ENCODE measurements at regions not wholly inside any gene's neighbourhood (a gene's known extent, or its start where the extent isn't known, plus 50 kb on each side); places are given as distances from the start of the nearest gene placed in this dataset.

GRCh38 chr5:175253597-175253996 is 190.4 kb downstream of the DRD1 start:
- H3K4me1 ChIP-seq (ENCODE audit: insufficient read depth, low read length): no peaks in the 10 kb centered on the region
- no peaks in the 10 kb centered on the region for H3K27me3 ChIP-seq (ENCODE audit: low read length)
- H3K9ac ChIP-seq (ENCODE audit: low read length): no peak overlapping the region
- H2AFZ ChIP-seq (ENCODE audit: low read length): no peak overlapping the region
- TF ChIP-seq, protein P1, sequence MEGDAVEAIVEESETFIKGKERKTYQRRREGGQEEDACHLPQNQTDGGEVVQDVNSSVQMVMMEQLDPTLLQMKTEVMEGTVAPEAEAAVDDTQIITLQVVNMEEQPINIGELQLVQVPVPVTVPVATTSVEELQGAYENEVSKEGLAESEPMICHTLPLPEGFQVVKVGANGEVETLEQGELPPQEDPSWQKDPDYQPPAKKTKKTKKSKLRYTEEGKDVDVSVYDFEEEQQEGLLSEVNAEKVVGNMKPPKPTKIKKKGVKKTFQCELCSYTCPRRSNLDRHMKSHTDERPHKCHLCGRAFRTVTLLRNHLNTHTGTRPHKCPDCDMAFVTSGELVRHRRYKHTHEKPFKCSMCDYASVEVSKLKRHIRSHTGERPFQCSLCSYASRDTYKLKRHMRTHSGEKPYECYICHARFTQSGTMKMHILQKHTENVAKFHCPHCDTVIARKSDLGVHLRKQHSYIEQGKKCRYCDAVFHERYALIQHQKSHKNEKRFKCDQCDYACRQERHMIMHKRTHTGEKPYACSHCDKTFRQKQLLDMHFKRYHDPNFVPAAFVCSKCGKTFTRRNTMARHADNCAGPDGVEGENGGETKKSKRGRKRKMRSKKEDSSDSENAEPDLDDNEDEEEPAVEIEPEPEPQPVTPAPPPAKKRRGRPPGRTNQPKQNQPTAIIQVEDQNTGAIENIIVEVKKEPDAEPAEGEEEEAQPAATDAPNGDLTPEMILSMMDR (conservative IDR thresholded peaks at IDR 0.05; ENCODE audit: low read depth, low read length): no peak
- TF ChIP-seq EZH2phosphoT487 (IDR thresholded peaks at IDR 0.05; ENCODE audit: borderline replicate concordance, low read length) (no peak), EZH2 (IDR thresholded peaks at IDR 0.05; ENCODE audit: low read length, unreplicated experiment) (no peak)
- ATAC-seq: no peak
- H3K9me3 ChIP-seq (ENCODE audit: low read length): no peaks in the 10 kb centered on the region
- H3K79me2 ChIP-seq (ENCODE audit: low read length): no peaks in the 10 kb centered on the region
- H3K27ac ChIP-seq (ENCODE audit: low read length): no peak overlapping the region
- intact Hi-C loops (cut with micrococcal nuclease): no loop called here
- ChIA-PET POLR2A (ENCODE audit: unreplicated experiment) (no interaction called here), CTCF (no interaction called here)
- no peaks in the 10 kb centered on the region for H3K9me2 ChIP-seq (replicated peaks; ENCODE audit: low read length)
- BruUV-seq (replicated peaks): no TSS peak
- H3K4me2 ChIP-seq (ENCODE audit: low read length): no peak overlapping the region
- H3F3A ChIP-seq (ENCODE audit: low read length, unreplicated experiment): no peaks in the 10 kb centered on the region
- H3K4me3 ChIP-seq (ENCODE audit: low read length): no peak overlapping the region
- H4K20me1 ChIP-seq (ENCODE audit: low read length): no peaks in the 10 kb centered on the region
- no peaks in the 10 kb centered on the region for H3K36me3 ChIP-seq (ENCODE audit: low read depth, low read length)
- peak; percentile 2 for DNase-seq

DNA sequence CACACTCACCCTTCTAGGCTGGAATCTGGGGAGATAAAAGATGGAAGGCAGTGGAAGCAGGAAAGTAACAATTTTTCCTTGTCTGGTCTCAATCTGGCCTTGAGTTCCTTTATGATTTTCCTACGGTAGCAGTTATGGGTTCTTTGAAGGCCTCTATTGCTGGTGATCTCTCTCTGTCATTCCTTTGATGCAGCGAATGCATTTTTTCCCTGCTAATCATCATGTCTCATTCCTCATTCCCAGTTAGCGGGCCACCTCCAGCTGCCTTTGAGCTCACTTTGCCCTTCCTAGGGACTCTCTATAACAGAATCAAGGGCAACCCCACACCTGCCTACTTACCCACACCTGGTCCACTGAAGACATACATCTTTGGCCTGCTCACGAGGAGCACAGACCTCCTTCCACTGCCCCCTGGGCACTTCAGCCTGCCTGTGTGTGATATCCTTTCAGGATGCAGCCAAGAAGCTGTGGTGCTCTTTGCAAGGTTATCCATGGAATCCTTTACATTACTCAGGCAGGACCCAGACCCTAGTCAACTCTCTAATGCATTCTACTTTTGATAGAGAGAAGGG is 191.7 kb downstream of the DRD1 start:
- DNase-seq (peak; percentile 4), ATAC-seq (no peak)
- CTCF ChIA-PET: no interaction called here
- Histone ChIP-seq H3K9ac (ENCODE audit: low read length) (no peak overlapping the region), H3K79me2 (ENCODE audit: low read length) (no peaks in the 10 kb centered on the region), H4K20me1 (ENCODE audit: low read length) (no peaks in the 10 kb centered on the region), H3K4me2 (ENCODE audit: low read length) (no peak overlapping the region), H3K9me2 (replicated peaks; ENCODE audit: low read length) (no peaks in the 10 kb centered on the region), H2AFZ (ENCODE audit: low read length) (no peak overlapping the region), H3K36me3 (ENCODE audit: low read depth, low read length) (no peaks in the 10 kb centered on the region), H3F3A (ENCODE audit: low read length, unreplicated experiment) (no peaks in the 10 kb centered on the region), H3K27me3 (ENCODE audit: low read length) (no peaks in the 10 kb centered on the region), H3K4me3 (ENCODE audit: low read length) (no peak overlapping the region), H3K4me1 (ENCODE audit: insufficient read depth, low read length) (peaks cover 3% of the 10 kb centered on the region), H3K9me3 (ENCODE audit: low read length) (no peaks in the 10 kb centered on the region), H3K27ac (ENCODE audit: low read length) (no peak overlapping the region)
- intact Hi-C loops (cut with micrococcal nuclease): no loop called here
- no TSS peak for BruUV-seq (replicated peaks)
- TF ChIP-seq EZH2 (IDR thresholded peaks at IDR 0.05; ENCODE audit: low read length, unreplicated experiment): no peak
- POLR2A ChIA-PET (ENCODE audit: unreplicated experiment): no interaction called here

GRCh38 chr5:175250426-175250825 is 193.6 kb downstream of the DRD1 start:
- Histone ChIP-seq H3K4me3 (ENCODE audit: low read length) (no peak overlapping the region), H3K4me1 (ENCODE audit: insufficient read depth, low read length) (peaks cover 17% of the 10 kb centered on the region), H2AFZ (ENCODE audit: low read length) (no peak overlapping the region), H4K20me1 (ENCODE audit: low read length) (no peaks in the 10 kb centered on the region), H3K27ac (ENCODE audit: low read length) (no peak overlapping the region), H3K36me3 (ENCODE audit: low read depth, low read length) (no peaks in the 10 kb centered on the region), H3K27me3 (ENCODE audit: low read length) (no peaks in the 10 kb centered on the region), H3K9me3 (ENCODE audit: low read length) (no peaks in the 10 kb centered on the region), H3K9ac (ENCODE audit: low read length) (no peak overlapping the region), H3K9me2 (replicated peaks; ENCODE audit: low read length) (no peaks in the 10 kb centered on the region), H3K79me2 (ENCODE audit: low read length) (no peaks in the 10 kb centered on the region), H3F3A (ENCODE audit: low read length, unreplicated experiment) (no peaks in the 10 kb centered on the region), H3K4me2 (ENCODE audit: low read length) (no peak overlapping the region)
- CTCF ChIA-PET: no interaction called here
- no peak for DNase-seq
- POLR2A ChIA-PET (ENCODE audit: unreplicated experiment): no interaction called here
- intact Hi-C loops (cut with micrococcal nuclease): no loop called here
- no peak for ATAC-seq
- BruUV-seq (replicated peaks): no TSS peak
- TF ChIP-seq, protein P1 (conservative IDR thresholded peaks at IDR 0.05; ENCODE audit: low read depth, low read length): no peak
- no peak for TF ChIP-seq EZH2 (IDR thresholded peaks at IDR 0.05; ENCODE audit: low read length, unreplicated experiment)
- no peak for TF ChIP-seq EZH2phosphoT487 (IDR thresholded peaks at IDR 0.05; ENCODE audit: borderline replicate concordance, low read length)
